Natural killer cell (primary cell): ENCODE measurements at regions not wholly inside any gene's neighbourhood (a gene's known extent, or its start where the extent isn't known, plus 50 kb on each side); places are given as distances from the start of the nearest gene placed in this dataset.

ENCODE experiments used
- ATAC-seq, 3 donors: fragments of 150-1000 bp in 2 of 3; fragments of 200-7000 bp in 1 of 3; cut with Tn5 transposase; 1 replicate in 1 of 3; 2 replicates in 2 of 3; pipeline ENCODE4 v1.10.0; 2021; ENCODE audit warnings: mild to moderate bottlenecking in 2 of 3, moderate library complexity in 2 of 3
- DNase-seq, 2 donors: peaks; one replicate each; pipeline versions ENCODE4 v3.0.0 to v3.0.0-alpha.2; 2013 to 2021; ENCODE audit warnings: mixed read lengths in 1 of 2
- H3K27ac ChIP-seq: one replicate; pipeline ENCODE4 v1.5.1; 2013; ENCODE audit warnings: mild to moderate bottlenecking, low read length
- H3K27me3 ChIP-seq: one replicate; pipeline ENCODE4 v1.6.1; 2013; ENCODE audit warnings: low read length; ENCODE audit not compliant: control insufficient read depth, insufficient read depth
- H3K36me3 ChIP-seq: one replicate; pipeline ENCODE4 v1.6.1; 2013; ENCODE audit warnings: low read length; ENCODE audit not compliant: control insufficient read depth, insufficient read depth
- H3K4me1 ChIP-seq: one replicate; pipeline ENCODE4 v1.6.1; 2013; ENCODE audit warnings: low read length; ENCODE audit not compliant: control insufficient read depth, insufficient read depth
- H3K4me3 ChIP-seq: one replicate; pipeline ENCODE4 v1.5.1; 2013; ENCODE audit warnings: low read length
- H3K9me3 ChIP-seq: one replicate; pipeline ENCODE4 v1.6.1; 2013; ENCODE audit warnings: low read length; ENCODE audit not compliant: control insufficient read depth, insufficient read depth
- H3K27ac Mint-ChIP-seq, 2 donors: one replicate each; pipeline ENCODE4 v1.8.0; 2022; ENCODE audit warnings: mild to moderate bottlenecking in 2 of 2, mixed read lengths in 2 of 2, moderate library complexity in 1 of 2
- H3K27me3 Mint-ChIP-seq, 2 donors: one replicate each; pipeline ENCODE4 v1.8.0; 2022; ENCODE audit warnings: low read depth in 2 of 2, mixed read lengths in 2 of 2
- H3K36me3 Mint-ChIP-seq: one replicate; pipeline ENCODE4 v1.8.0; 2022; ENCODE audit warnings: mixed read lengths
- H3K4me1 Mint-ChIP-seq, 2 donors: one replicate each; pipeline ENCODE4 v1.8.0; 2022; ENCODE audit warnings: mixed read lengths in 2 of 2
- H3K4me3 Mint-ChIP-seq: one replicate; pipeline ENCODE4 v1.8.0; 2022; ENCODE audit warnings: mild to moderate bottlenecking, moderate library complexity, mixed read lengths
- H3K9me3 Mint-ChIP-seq, 2 donors: one replicate each; pipeline ENCODE4 v1.8.0; 2022; ENCODE audit warnings: mixed read lengths in 2 of 2
- CTCF ChIP-seq: fragments of 200-600 bp; IDR thresholded peaks from one replicate; pipeline ENCODE4 v1.8.0; 2022; ENCODE audit warnings: antibody characterized with exemption
- WGBS: methylation state at CpG from one replicate; pipeline ENCODE4 v1.1.7; 2013; ENCODE audit warnings: missing lambda C conversion rate; ENCODE audit not compliant: insufficient coverage; 5-methylcytosine and 5-hydroxymethylcytosine counted together
- intact Hi-C: fragments of 100-400 bp; cut with micrococcal nuclease; formaldehyde crosslinking; loops from one replicate; pipeline ENCODE4 v1.14.2; 2022

- Mint-ChIP-seq H3K4me3 (no peak overlapping the region), H3K9me3 (peaks cover 5 to 7% of the 10 kb centered on the region in 2 donors), H3K27me3 (peaks cover 3 to 14% of the 10 kb centered on the region in 2 donors), H3K27ac (no peak overlapping the region), H3K36me3 (peaks cover 9% of the 10 kb centered on the region), H3K4me1 (no peaks in the 10 kb centered on the region)
- Histone ChIP-seq H3K36me3 (no peaks in the 10 kb centered on the region), H3K27me3 (no peaks in the 10 kb centered on the region), H3K27ac (no peak overlapping the region), H3K4me3 (no peak overlapping the region), H3K9me3 (no peaks in the 10 kb centered on the region), H3K4me1 (no peaks in the 10 kb centered on the region)
- intact Hi-C loops, result no loop called here
- no peak for TF ChIP-seq CTCF
- ATAC-seq (no peak), DNase-seq (no peak)
- 67% methylated on average over 1 of the region's 1 CpG for WGBS
Observed at GRCh38 chr7:24151944-24152343, 132.0 kb upstream of the NPY start.

GRCh38 chr7:24152356-24152755, 131.6 kb upstream of the NPY start:
- 38% methylated on average over 1 of the region's 1 CpG for WGBS
- Mint-ChIP-seq H3K27me3 (peaks cover 3 to 14% of the 10 kb centered on the region in 2 donors), H3K9me3 (peaks cover 5 to 7% of the 10 kb centered on the region in 2 donors), H3K4me3 (no peak overlapping the region), H3K4me1 (no peaks in the 10 kb centered on the region), H3K36me3 (peaks cover 9% of the 10 kb centered on the region), H3K27ac (no peak overlapping the region)
- Histone ChIP-seq H3K27me3 (no peaks in the 10 kb centered on the region), H3K9me3 (no peaks in the 10 kb centered on the region), H3K36me3 (no peaks in the 10 kb centered on the region), H3K27ac (no peak overlapping the region), H3K4me3 (no peak overlapping the region), H3K4me1 (no peaks in the 10 kb centered on the region)
- ATAC-seq (no peak), DNase-seq (no peak)
- intact Hi-C loops, result no loop called here
- no peak for TF ChIP-seq CTCF

DNA sequence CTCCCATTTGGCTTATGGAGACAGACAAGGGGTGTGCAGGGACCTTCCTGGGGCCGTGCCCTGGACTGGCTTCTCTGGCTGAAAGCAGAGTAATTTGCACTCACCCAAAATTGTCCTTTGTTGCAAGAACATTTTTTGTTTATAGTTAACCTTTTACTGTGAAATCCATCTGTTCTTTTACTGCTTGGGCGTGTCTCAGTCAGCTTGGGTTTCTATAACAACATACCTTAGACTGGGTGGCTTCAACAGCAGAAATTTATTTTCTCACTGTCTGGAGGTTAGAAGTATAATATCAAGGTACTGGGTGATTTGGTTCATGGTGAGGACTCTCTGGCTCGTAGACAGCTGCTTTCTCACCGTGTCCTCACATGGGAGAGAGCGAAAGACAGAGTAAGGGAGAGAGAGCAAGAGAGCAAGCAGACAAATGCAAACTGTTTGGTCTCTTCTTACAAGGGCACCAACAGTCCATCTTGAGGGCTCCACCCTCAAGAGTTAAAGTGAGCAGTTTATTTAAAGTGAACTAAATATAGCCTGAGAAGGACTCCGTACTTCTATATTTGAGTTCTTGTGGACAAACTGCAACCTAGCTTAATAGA, 131.0 kb upstream of the NPY start:
- 84% methylated on average over 6 of the region's 6 CpGs for WGBS
- Mint-ChIP-seq H3K4me3 (no peak overlapping the region), H3K27me3 (peaks cover 3 to 14% of the 10 kb centered on the region in 2 donors), H3K27ac (no peak overlapping the region), H3K36me3 (peaks cover 9% of the 10 kb centered on the region), H3K9me3 (peaks cover 5 to 7% of the 10 kb centered on the region in 2 donors), H3K4me1 (no peaks in the 10 kb centered on the region)
- DNase-seq, result no peak
- ATAC-seq, result no peak
- no peaks in the 10 kb centered on the region for H3K4me1 ChIP-seq
- H3K27ac ChIP-seq, result no peak overlapping the region
- H3K4me3 ChIP-seq, result no peak overlapping the region
- no peaks in the 10 kb centered on the region for H3K36me3 ChIP-seq
- H3K9me3 ChIP-seq, result no peaks in the 10 kb centered on the region
- no peak for TF ChIP-seq CTCF
- intact Hi-C loops, result no loop called here
- H3K27me3 ChIP-seq, result no peaks in the 10 kb centered on the region

DNA sequence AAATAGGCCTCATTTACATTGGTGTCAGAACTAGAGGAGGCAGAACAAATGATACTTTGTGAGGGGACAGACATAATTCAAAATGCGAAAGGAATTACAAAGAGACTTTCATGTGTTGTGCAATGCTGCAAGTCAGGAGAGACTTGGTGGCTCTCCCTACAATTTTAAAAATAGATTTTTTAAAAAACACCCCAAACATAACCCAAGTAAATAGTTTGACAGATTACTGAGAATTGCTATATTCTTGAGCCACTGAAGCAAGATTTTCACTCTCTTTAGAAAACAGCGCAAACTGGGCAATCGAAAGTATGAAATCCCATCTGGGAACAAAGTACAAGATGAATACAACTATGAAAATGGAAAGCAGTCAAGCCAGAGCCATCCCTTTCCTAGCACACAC, 126.3 kb upstream of the NPY start:
- no peak overlapping the region for H3K4me3 Mint-ChIP-seq
- no peak for DNase-seq
- WGBS, result 100% methylated on average over 3 of the region's 3 CpGs

More for the DNA sequence above, 126.3 kb upstream of the NPY start:
- Histone ChIP-seq H3K4me3 (no peak overlapping the region), H3K4me1 (no peaks in the 10 kb centered on the region), H3K27ac (no peak overlapping the region), H3K36me3 (no peaks in the 10 kb centered on the region), H3K9me3 (no peaks in the 10 kb centered on the region), H3K27me3 (no peaks in the 10 kb centered on the region)
- intact Hi-C loops, result no loop called here
- Mint-ChIP-seq H3K36me3 (no peaks in the 10 kb centered on the region), H3K9me3 (peaks cover 0 to 3% of the 10 kb centered on the region in 2 donors), H3K4me1 (no peaks in the 10 kb centered on the region), H3K27me3 (peaks cover 7 to 10% of the 10 kb centered on the region in 2 donors), H3K27ac (no peak overlapping the region)
- no peak for ATAC-seq
- TF ChIP-seq CTCF, result no peak
